Fibroblast of pulmonary artery (primary cell): ENCODE measurements at regions not wholly inside any gene's neighbourhood (a gene's known extent, or its start where the extent isn't known, plus 50 kb on each side); places are given as distances from the start of the nearest gene placed in this dataset.
A peak's percentile ranks its signal among the peaks of the same experiment; 100 is the strongest.

ENCODE experiments used
- DNase-seq: peaks from one replicate; pipeline ENCODE4 v3.0.0-alpha.2; 2010; ENCODE audit warnings: low read depth
- H3K4me3 ChIP-seq: replicated peaks from 2 replicates; pipeline ENCODE4 v1.5.1; 2011; ENCODE audit warnings: low read depth, mild to moderate bottlenecking, control low read depth, low read length, moderate library complexity
- TF ChIP-seq, protein P1 (sequence below): IDR thresholded peaks from 2 replicates; pipeline ENCODE4 v1.5.1; 2011; ENCODE audit warnings: mild to moderate bottlenecking, control low read depth, low read length, inconsistent platforms; ENCODE audit errors: missing control alignments

DNA sequence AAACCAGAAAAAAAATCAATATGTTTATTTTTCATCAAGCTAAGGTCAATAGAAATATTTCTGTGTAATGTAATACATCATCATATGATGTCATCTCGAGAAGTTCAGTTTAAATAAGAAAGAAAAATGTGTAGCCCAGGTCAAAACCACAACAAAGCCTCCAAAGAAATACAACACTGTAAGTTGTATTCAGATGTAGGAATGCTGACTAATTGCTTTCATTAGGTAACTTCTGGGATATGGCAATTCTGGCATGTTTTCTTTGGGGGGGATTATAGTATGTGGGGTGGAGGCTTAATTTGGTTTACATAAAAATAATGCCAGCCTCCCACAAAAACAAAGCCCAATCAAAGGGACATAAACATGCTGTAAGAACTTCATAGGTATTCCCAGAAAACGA is 881.8 kb upstream of the CITED2 start:
- DNase-seq = no peak
- no peak overlapping the region for H3K4me3 ChIP-seq
- TF ChIP-seq, protein P1, sequence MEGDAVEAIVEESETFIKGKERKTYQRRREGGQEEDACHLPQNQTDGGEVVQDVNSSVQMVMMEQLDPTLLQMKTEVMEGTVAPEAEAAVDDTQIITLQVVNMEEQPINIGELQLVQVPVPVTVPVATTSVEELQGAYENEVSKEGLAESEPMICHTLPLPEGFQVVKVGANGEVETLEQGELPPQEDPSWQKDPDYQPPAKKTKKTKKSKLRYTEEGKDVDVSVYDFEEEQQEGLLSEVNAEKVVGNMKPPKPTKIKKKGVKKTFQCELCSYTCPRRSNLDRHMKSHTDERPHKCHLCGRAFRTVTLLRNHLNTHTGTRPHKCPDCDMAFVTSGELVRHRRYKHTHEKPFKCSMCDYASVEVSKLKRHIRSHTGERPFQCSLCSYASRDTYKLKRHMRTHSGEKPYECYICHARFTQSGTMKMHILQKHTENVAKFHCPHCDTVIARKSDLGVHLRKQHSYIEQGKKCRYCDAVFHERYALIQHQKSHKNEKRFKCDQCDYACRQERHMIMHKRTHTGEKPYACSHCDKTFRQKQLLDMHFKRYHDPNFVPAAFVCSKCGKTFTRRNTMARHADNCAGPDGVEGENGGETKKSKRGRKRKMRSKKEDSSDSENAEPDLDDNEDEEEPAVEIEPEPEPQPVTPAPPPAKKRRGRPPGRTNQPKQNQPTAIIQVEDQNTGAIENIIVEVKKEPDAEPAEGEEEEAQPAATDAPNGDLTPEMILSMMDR = no peak

DNA sequence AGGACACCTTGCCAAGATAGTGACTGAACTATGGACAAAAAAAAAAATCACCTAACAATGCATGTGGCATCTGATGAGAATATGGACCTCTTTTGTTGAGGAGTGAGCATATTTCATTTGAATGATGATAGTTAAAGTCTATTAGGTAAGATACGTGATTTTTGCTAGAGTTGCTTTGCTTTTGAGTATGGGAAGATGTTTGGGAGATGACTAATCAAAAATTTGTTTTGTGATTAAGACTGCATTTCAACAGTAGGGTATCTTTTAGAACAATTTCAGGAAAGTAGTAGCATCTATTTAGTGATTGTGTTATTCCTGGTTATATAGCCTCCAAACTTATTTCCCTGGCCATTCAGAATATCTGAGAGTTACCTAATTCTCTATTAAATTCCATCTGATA is 878.6 kb upstream of the CITED2 start:
- TF ChIP-seq, protein P1 = no peak
- peak; percentile 23 for DNase-seq
- no peak overlapping the region for H3K4me3 ChIP-seq

DNA sequence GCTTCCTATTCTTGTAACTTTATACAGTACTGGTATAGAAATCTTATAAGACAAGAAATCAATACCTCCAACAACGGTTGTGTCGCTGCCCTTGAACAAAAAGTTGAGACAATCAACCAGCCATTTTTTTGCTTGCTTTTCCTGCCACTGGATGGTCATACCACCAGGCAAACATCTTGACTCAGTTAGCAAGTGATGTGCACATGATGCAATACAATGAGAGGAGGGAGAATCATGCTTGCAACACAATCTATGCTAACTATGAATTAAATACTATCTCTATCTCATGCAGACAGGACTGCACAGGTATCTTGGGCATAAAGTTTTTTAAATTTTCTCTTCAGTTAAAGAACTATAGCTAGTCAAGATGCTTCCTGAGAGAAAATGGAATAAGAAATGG is 877.7 kb upstream of the CITED2 start:
- no peak for DNase-seq
- H3K4me3 ChIP-seq = no peak overlapping the region
- TF ChIP-seq, protein P1 = no peak

DNA sequence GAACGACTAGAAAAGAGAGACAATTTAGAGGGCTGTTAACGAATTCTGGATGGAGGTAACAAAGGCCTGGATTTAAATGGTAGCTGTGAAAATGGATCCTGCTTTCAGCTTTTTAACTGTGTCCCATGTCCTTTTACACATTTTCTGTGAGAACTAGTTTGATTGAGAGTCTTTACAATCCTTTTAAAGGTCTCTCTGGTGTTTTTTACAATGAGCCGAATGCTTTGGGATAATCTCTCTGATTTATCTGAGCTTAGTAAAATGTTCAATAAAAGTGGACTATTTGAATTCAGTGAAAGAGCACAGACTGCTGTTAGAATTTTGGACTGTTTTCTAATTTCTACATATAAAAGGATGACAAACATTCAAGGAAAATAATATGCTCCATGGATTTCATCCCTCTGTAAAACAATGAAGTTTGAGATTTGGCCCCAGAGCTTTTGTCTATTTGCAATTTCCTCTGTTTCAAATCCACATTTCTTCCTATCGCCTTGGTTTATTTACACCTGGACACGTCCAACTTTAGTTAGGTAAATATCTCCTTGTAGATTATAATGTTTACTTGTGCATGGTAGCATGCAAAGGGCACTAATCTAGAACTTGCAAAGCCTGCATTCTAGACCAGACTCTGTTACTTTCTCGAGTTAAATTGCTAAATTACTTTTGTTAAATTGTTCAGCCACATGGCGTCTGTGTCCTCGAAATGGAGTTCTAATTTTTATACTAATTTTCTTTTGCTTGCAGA is 871.0 kb upstream of the CITED2 start:
- TF ChIP-seq, protein P1 = no peak
- H3K4me3 ChIP-seq = no peak overlapping the region
- no peak for DNase-seq

DNA sequence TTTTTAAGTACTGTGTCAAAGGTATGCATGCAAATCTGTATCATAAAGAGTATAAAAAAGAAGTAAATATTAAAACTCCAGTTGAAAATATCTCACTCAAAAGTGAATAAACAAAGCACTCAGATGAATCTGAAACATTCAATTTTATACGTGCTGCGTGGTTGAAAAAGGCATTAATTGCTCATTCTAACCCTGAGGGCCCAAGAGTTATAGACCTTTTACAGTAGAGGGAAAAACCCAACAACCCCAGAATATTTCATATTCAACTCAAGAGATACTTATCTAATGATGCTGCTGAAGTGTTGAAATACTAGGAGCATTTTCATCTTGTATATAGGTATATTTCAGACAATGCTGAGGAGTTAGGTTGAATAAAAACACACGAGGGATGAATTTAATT is 862.8 kb upstream of the CITED2 start:
- DNase-seq = no peak
- TF ChIP-seq, protein P1 = no peak
- H3K4me3 ChIP-seq = no peak overlapping the region

DNA sequence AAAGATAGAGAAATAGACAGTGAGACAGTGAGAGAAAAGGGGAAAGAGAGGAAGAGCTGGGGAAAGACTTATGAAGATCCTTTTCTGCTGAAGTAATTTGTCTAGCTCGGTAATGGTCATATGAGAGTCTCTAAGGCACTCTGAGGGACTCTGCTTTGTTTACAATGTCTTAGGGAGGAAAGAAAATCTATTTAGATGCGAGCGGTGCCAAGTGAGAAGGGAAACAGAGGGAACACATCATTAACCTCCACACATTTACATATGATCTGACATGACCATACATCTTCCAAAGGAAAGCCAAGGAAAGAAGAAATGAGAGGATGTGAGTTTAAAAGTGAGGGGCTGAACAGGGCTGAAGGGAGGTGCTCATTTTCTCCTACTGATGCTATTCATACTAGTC is 862.3 kb upstream of the CITED2 start:
- TF ChIP-seq, protein P1 = no peak
- no peak for DNase-seq
- H3K4me3 ChIP-seq = no peak overlapping the region

DNA sequence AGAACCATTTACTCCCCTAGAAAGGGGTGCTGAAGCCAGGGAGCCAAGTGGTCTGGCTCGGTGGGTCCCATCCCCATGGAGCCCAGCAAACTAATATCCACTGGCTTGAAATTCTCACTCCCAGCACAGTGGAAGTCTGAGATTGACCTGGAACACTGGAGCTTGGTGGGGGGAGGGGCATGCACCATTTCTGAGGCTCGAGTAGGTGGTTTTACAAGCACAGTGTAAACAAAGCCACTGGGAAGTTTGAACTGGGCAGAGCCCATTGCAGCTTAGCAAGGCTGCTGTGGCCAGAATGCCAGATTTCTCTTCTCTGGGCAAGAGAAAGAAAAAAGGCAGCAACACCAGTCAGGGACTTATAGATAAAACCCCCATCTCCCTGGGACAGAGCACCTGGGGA is 855.8 kb upstream of the CITED2 start:
- TF ChIP-seq, protein P1 = no peak
- no peak for DNase-seq
- no peak overlapping the region for H3K4me3 ChIP-seq
